NCI-H1048 (cell line): ENCODE measurements at regions not wholly inside any gene's neighbourhood (a gene's known extent, or its start where the extent isn't known, plus 50 kb on each side); places are given as distances from the start of the nearest gene placed in this dataset.

Experiments used
- DNase-seq: peaks from one replicate; lab custom pipeline; 2025; lab: John Stamatoyannopoulos, UW

GRCh38 chr5:105587963-105588662, 2025.5 kb upstream of the NUDT12 start:
- no peak for DNase-seq

GRCh38 chr5:105581988-105582690, 2019.5 kb upstream of the NUDT12 start:
- DNase-seq: no peak

DNA sequence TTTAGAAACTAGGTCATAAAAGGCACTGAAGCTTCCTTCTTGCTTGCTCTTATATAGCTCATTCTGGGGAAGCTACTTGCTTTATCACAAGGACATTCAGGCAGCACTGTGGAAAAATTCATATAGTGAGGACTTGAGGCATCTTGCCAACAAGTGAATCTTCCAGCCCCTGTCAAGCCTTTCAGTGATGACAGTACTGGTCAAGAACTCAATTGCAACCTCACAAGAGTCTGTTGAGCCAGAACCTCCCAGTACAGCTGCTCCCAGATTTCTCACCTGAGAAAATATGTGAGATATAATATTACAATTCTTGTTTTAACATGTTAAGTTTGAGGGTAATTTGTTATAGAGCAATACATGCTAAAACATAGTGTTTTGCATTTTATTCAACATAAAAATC, 2011.0 kb upstream of the NUDT12 start:
- no peak for DNase-seq

DNA sequence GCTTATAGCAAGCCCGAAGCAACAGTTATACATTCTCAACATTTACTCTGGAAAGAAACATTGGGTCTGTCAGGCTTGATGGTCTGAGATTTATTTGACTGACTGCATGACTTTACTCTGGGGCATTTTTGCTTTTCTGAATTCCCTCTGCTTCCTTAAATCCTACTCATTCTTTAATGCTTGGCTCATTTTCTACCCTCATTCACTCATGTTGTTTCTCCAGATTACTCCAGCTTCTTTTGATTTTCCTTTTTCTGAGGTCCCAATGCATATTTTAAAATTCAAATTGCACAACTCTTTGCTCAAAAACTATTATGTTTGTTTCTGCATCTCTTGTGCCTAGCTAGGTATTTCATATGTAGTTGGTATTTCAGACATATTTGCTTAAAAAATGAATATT, 2002.9 kb upstream of the NUDT12 start:
- DNase-seq: no peak

GRCh38 chr5:105563842-105564241, 2001.3 kb upstream of the NUDT12 start:
- no peak for DNase-seq

GRCh38 chr5:105554568-105555169, 1992.1 kb upstream of the NUDT12 start:
- no peak for DNase-seq

- no peak for DNase-seq
These were observed 1981.7 kb upstream of the NUDT12 start for GRCh38 chr5:105544300-105544699.

- DNase-seq: no peak
These were observed 1974.1 kb upstream of the NUDT12 start for GRCh38 chr5:105536675-105537074.

- DNase-seq: no peak
These were observed 1968.2 kb upstream of the NUDT12 start for GRCh38 chr5:105530716-105531261.

DNA sequence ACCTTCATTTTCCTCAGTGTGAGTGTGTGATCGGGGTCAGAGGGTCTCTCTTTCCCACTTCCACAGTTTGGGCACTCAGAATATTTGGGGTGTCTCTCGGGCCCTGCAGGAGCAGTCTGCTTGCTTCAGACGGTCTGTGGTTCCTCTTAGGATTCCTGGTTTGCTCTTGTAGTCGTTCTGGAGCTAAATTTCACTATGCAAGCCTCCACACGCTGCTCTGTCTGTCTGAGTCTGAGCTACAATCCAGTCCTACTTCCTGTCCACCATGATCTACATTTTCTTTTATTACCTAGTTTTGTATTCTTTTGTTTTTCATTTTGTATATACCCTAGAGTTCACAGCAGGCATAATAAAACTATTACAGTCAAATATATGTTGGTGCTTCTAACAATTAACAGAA, 1967.3 kb upstream of the NUDT12 start:
- DNase-seq: no peak

DNA sequence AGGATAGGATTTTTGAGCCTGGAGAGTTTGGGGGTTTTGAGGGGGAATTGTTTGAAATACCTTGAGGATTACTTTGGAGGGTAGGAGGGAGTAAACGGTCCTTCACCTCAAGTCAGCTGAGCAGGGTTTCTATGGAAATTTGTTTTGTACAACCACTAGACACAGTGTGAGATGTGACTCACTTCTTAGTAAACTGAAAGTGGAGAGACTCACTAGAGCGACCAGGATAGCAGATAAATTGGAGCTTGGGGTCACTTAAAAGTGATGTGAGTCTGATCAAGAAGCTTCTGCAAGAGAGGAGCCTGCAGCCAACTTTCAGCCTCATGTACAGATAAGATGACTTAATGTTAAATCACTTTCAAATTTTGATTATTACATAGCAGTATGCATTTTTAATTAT, 1945.9 kb upstream of the NUDT12 start:
- DNase-seq: no peak

DNA sequence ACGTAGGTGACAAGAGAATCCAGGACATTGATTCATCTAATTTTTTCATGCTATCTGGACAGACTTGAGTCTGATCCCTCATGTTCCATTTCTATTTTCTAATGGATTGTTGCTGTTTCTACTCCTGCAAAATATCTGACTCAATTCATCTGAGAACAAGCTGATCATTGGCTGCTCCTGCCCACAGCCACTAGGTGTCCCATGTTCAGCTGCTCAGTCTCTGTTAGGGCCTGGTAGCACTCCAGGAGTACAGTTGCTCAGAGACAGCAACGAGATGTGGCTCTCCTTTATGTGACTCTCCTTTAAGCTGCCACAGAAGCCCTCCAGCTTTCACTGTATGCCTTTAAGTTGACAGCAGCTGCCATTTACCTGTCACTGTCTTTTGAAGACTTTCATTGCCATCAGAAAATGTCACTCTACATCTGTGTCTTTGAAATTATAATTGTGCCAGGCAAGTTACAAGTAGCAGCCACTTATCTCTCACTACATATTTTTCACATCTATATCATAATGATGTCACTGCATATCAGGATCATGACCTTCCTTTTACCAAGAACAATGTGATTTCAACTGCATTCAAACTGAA, 1944.2 kb upstream of the NUDT12 start:
- no peak for DNase-seq

DNA sequence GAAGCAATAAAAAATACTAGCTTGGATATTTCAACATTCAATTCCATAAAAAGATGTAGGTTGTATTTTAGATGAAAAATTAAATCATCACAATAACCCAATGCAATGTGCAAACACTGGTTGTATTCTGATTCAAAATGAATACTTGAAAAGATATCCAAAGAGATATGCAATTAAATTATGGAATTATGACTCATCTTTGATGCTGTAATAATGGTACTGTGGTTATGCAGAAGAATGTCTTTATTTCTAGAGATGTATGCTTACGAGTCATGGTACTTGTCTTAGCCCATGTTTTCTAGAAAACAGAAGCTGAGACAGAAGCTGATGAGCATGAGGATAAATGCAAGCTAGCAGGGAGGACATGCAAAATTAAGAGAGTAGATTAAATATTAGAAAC, 1941.4 kb upstream of the NUDT12 start:
- DNase-seq: no peak

DNA sequence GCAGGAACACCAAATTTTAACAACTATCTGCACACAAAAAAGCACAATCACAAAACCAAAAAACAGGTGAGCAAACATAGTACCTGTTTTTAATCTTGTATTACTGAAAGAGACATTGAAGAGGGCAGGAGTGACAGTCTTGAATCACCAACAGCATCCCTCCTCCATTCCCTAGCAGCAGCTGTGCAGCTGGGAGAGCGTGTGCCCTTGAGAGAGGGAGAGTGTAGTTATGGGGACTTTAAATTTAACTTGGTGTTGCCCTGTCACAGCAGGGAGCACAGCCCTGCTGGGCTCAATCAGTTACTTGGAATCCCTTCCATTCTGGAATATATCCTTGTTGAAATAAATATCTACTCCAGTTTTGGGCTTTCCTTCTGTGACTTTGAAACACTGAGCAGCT, 1938.7 kb upstream of the NUDT12 start:
- no peak for DNase-seq

GRCh38 chr5:105475401-105475800, 1912.8 kb upstream of the NUDT12 start:
- DNase-seq: no peak

- DNase-seq: no peak
These were observed 1899.8 kb upstream of the NUDT12 start for GRCh38 chr5:105462377-105462776.

DNA sequence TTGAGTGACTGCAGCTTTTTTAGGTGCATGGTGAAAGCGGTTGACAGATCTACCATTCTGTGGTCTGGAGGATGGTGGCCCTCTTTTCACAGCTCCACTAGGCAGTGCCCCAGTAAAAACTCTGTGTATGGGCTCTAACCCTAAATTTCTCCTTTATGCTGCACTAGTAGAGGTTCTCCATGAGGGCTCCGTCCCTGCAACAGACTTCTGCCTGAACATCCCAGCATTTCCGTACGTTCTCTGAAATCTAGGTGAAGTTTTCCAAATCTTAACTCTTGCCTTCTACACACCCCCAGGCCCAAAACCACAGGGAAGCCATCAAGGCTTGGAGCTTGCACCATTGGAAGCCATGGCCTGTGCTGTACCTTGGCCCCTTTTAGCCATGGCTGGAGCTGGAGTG, 1898.1 kb upstream of the NUDT12 start:
- no peak for DNase-seq

- no peak for DNase-seq
These were observed 1890.7 kb upstream of the NUDT12 start for GRCh38 chr5:105453216-105453807.

DNA sequence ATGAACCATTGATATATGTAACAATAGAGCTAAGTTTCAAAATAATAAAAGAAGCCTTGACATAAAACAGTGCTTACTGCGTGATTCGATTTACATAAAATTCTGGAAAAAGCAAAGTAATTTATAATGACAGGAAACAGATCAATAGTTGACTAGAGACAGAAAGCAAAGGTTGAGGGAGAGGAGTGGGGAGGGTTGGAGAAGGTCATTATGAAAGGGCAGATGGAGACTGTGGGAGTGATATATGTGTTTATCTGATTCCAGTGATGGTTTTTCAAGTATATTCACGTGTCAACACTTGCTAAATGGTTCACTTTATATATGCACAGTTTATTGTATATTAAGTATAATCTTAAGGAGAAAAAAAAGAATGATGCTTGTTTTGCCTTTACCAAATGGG, 1885.7 kb upstream of the NUDT12 start:
- no peak for DNase-seq

DNA sequence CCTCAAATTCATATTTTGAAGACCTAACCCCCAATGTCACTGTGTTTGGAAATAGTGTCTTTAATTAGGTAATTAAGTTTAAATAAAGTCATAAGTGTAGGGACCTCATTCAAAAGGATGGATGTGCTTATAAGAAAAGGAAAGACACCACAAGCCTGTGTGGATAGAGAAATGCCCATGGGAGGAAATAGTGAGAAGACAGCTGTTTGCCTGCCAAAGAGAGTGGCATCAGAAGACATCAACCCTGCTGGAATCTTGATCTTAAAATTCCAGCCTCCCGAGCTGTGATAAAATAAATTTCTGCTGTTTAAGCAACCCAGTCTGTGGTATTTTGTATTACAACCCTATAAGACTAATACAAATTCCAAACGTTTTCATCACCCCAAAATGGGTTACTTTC, 1867.9 kb upstream of the NUDT12 start:
- no peak for DNase-seq

DNA sequence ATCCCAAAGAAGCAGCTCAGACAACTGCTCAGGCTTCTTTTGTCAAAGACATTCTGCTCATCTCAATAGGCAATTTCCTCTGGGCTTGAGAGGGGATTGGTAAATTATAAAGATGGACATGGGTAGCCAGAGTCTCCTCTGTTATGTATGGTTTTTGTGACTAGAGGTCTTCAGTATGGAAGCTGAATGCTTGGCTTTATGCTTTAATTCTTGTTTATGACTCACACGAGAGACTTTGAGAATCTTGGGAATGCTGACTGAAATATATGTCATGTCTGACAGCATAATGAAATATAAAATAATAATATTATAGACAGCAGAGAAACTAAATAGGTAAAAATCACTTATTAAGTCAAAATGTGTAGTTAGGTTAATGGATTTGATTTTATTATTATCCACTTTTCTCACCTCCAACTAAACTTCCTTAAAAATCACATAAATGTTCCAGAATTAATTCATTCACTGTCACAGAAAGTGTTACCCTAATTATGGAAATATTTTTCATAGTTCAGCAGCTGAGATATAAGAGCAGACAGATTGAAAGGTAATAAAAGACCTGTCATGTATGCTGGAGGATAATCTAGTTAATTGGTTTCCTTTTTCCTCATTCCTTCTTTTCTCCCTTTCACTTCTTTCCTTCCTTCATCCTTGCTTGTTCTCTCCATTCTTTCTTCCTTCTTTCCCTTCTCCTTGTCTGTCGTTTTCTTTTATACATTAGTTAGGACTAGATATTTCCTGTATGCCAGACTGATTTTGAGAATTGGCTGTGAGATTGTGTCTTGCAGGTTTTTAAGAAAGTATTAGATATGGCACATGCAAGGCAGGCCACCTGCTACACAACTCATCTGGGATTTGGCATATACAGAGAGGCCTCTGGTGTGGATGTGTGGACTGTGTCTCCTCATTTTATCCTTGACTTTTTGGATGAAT, 1866.1 kb upstream of the NUDT12 start:
- no peak for DNase-seq
